Retina (tissue), 1 donor: ENCODE measurements at regions not wholly inside any gene's neighbourhood (a gene's known extent, or its start where the extent isn't known, plus 50 kb on each side); places are given as distances from the start of the nearest gene placed in this dataset.
"Not testable (repeated sequence)": the region's sequence is repeated elsewhere in the genome, so short reads cannot be mapped to it uniquely, and the experiment has no call there.

ENCODE experiments used
- DNase-seq: peaks from one replicate; pipeline ENCODE4 v3.0.0-alpha.2; 2016

- no peak for DNase-seq
Measured at GRCh38 chr21:35982717-35983116, 77.6 kb downstream of the SETD4 start.

DNA sequence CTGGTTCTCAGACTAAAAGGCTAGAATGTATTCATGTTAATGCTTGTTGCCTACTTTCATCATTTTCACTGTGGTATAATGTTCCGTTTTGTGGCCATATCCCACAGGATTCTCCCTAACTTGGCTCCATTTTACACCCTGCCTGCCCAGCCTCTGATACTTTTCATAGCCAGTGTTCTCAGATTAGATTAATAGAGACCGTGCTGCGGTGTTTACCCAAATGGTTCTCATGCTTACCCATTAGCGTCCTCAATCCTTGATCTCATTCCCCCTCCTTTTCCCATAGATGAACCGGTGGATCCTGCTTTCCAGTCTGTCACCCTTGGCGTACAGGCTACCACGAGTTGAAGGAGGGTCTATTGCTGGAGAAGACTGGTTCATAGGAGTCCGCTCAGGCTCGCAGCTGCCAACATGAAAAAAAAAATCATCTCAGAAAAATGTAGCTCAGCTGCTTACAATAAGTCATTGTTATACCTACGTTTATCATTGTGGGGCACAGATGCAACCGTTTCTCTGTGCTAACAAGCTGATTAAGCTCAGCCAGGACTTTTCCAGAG is 78.7 kb downstream of the SETD4 start:
- no peak for DNase-seq

DNA sequence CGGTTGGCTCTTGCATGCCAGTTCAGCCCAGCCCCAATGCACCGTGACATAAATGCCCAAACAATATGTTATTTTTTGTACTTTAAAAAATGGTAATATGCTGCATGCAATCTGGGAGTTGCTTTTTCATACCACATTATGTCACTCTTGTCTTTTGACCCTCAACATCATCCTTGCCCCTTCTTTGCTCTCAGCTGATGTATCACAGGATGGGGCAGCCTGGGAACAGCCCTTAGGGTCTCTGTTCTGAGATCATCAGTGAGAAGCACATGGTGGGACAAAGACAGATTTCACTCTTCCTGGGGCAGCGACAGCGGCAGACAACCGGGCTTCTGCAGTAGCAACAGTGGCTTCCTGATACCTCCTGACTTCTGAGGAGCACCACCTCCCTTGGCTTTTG is 79.5 kb downstream of the SETD4 start:
- DNase-seq: no peak

DNA sequence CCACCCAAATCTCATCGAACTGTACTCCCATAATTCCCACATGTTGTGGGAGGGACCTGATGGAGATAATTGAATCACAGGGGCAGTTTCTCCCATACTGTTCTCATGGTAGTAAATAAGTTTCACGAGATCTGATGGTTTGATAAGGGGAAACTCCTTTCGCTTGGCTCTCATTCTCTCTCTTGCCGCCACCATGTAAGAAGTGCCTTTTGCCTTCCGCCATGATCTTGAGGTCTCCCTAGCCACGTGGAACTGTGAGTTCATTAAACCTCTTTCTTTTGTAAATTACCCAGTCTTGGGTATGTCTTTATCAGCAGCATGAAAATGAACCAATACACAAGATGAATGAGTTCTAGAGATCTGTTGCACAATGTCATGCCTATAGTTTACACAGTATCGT is 82.5 kb downstream of the SETD4 start:
- DNase-seq: not testable (repeated sequence)

DNA sequence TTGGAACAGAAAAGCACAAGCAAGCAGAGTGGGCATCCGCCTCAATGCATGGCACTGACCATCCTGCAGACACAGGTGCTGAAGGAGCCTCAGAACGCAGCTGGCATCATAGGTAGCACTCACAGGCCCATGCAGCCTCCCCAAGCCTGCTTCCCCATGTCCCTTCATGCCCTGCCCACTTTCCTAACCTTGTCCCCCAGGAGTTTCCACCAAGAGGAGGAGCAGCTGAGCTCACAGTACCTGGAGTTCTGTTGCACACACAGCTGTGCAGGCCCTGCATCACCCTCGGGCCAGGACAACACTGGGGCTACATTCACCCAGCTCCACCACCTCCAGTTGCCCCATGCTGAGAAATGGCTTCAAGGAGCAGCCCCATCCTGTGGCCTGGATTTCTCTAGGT is 83.4 kb downstream of the SETD4 start:
- no peak for DNase-seq

DNA sequence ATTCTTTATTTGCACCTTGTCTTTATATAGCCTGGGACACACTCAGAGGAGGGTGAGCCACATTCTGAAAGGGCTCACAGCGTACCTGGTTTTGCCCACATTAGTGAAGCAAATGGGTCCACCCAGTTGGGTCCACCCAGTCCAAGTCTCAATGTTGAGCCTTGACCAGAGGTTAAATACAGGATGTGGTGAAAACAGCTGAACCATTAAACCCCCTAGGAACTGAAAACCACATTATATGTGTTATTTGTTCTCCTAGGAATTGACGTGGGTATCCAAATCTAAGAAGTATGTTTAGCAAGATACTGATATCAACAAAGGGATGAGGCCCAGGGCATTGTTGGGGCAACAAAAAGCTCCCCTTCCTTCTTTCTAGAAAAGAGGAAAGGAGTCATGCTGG is 83.8 kb downstream of the SETD4 start:
- DNase-seq: no peak

DNA sequence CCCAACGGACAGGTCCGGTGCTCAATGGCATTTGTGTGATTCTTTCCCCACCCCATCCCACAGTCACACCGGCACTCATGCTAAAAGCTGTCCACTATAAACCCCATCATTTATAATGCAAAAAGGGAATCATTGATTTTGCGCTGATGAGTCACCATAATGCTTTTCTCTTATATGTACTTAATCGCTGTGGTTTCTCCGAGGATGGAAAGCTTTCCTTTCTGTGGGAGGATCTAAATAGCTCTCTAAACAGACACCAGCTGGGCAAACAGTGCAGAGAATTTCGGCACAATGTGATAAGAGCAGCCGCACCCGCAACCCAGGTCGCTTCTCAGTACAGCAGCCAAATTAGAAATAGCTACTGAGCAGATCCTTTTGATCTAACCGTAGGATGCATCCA is 85.6 kb downstream of the SETD4 start:
- no peak for DNase-seq

DNA sequence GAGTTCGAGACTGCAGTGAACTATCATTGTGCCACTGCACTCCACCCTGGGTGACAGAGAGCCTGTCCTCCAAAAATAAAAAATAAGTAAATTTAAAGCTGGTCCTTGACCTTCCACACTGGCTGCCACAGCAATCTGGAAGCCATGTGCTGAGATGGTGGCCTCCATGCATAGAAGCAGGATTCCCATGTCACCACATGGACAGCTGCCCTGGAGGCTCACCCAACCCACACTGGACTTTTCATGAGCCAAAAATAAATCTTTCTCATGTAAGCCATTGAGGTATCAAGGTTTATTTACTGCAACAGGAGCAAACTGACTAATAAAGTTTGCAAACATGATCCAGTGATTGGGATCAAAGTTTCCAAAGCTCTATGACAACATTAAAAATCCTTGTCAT is 88.5 kb downstream of the SETD4 start:
- DNase-seq: no peak

DNA sequence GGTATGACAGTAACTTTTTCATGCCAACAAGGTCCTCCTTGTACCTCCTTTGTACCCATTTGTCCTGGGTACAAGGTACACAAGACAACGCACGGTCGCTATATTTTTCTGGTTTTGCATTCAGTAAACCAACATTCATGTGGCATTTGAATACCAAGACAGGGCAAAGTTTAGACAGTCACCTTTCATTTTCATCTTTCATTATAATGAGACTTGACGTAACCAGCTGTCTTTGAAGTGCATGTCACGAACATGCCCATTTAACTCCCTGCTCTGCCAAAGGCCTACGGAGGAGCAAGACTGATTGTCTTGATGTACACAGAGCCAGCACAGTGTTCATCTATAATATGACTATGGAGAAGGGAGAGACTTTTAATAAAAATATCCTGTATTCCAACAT is 91.0 kb downstream of the SETD4 start:
- DNase-seq: peak; percentile 7

DNA sequence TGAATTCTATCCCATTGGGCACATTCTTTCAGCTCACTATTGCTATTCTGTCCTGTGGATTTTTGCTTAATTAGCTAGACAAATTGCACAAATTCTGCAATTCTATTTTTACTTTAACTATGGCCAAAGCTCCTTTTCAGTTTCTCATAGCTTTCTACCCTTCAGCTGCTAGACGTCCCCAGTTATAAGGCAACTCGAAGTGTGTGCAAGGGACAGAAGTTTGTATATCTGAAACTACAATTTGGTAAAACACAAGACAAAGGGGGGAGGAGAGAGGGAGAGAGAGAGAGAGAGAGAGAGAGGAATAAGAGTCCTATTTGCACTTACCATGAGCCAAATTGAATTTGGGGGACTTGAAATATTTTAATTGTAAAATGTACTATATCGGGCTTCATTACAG is 91.8 kb downstream of the SETD4 start:
- no peak for DNase-seq

DNA sequence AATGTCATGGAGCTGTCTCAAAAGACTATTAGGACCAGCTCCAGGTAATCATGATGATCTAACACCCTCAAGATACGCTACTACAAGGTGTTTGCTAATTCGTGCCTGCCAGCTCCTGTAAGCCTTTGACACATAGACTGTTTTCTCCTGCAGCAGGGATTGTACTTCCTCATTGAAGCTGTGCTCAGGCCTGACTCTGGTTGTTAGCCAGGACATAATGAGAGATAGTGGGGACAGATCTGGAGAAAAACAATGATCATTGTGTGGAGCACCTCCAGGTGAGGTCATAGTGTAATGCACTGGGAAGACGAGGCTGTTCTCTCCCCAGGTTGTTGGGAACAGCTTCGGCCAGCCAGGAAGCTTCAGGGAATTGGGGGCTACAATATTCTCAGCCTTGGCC is 94.6 kb downstream of the SETD4 start:
- DNase-seq: no peak

GRCh38 chr21:35963920-35964451 is 96.3 kb downstream of the SETD4 start:
- no peak for DNase-seq

GRCh38 chr21:35962917-35963316 is 97.4 kb downstream of the SETD4 start:
- no peak for DNase-seq

DNA sequence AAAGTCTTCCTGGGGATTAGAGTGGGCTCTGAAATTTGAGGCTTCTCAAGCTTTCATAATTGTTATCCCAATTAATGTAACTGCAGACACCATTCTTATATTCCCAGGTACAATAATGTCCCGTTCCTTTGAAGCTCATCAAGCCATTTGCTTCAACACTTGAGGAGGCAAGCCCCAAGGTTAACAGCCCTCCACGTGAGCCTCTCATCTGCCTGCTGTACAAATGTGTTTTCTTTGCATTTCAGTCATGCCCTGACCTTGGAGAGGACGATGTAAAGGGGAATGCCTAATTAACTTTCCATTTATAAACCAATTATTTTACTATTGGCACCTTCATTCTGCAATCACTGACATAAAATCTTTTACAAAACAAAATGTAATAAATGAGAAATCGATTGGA is 106.3 kb downstream of the SETD4 start:
- no peak for DNase-seq

- no peak for DNase-seq
Measured at GRCh38 chr21:35953597-35953996, 106.7 kb downstream of the SETD4 start.

- no peak for DNase-seq
Measured at GRCh38 chr21:35952651-35953340, 107.5 kb downstream of the SETD4 start.

GRCh38 chr21:35948982-35949381 is 111.3 kb downstream of the SETD4 start:
- DNase-seq: no peak

DNA sequence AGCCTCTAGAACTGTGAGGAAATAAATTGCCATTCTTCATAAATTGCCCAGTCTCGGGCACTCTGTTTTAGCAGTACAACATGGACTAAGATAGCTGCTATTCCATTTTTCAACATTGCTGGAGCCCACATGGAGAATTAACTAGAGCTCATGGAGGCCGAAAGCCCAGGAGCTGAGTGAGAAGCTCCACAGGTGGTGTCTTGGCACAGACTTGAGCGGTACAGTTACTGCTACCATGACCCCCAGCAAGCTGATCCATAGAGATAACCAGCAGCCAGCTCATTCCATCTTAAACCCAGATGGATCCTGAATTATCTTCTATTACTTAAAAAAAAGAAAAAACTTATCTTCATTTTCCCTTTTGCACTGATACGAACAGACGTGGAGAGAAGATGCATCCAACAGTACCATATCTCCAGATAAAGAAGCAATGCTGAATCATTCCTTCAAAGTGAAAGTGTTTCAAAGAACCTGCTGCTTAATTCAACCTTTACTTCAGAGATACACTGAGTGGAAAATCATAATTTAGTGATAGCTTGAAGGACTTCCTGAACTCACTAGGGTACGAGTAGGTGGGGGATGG is 115.1 kb downstream of the SETD4 start:
- no peak for DNase-seq

DNA sequence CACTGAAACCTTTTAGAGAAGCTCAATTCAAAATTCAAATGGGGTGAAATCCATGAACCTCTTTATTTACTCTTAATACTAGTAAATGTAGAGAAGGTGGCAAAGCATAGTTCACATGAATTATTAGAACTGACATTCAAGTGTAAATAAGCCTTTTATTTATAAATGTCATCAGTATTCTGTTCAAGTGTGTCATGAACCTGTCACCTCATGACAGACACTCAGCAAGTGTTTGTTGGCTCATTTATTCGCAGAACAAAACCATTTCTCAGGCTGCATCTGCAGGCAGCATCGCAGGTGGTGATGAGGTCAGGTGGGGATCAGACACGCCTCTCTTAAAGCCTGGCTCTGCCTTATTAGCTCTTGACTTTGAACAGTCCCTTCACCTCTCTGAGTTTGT is 116.6 kb downstream of the SETD4 start:
- DNase-seq: no peak

DNA sequence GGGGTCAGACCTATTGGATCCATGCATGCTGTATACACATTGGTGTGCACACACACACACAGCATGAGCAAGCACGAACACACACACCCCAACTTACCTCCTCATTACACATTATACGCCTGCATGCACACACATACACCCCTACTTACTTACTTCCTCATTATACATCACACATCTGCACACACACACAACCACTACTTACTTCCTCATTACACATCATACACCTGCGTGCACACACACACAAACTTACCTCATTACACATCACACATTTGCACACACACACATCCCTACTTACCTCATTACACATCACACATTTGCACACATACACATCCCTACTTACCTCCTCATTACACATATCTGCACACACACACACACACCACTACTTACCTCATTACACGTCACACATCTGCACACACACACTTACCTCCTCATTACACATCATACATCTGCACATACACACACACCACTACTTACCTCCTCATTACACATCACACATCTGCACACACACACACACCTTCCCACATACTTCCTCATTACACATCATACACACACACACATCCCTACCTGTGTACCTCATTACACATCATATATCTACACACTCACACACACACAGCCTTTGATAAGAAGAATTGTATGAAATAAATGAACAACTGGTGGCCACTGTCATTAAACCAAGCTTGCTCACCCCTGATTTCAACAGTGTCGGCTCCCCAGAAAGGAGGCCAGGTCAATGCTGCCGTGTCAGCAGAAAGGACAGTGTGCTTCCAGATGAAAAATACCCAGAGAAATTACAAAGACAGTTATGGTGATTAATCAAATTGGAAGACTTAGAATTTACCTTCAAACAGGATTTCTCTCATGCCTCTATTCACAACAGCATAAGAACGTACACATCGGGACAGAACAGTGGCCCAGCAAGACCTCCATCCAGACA is 117.8 kb downstream of the SETD4 start:
- no peak for DNase-seq

- DNase-seq: peak; percentile 55
Measured at GRCh38 chr21:35940074-35940927, 120.0 kb downstream of the SETD4 start.

DNA sequence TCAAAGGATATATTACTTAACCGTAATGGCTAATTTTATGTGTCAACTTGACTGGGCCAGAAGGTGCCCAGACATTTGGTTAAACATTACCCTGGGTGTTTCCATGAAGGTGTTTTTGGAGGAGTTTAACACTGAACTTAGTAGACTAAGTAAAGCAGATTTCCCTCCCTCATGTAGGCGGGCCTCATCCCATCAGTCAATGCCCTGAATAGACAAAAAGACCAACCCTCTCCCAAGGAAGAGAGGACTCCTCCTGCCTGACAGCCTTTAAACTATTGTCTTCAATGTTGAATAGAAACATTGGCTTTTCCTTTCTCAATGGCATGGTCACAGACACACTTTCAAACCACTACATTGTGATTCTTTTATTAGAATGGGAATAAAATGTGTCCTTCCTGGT is 121.9 kb downstream of the SETD4 start:
- DNase-seq: no peak
